HepG2 (cell line): ENCODE measurements at regions not wholly inside any gene's neighbourhood (a gene's known extent, or its start where the extent isn't known, plus 50 kb on each side); places are given as distances from the start of the nearest gene placed in this dataset.

Experiments used
- ATAC-seq: fragments of 200-7000 bp; cut with Tn5 transposase; 3 replicates; pipeline ENCODE4 v1.9.1; 2020; ENCODE audit warnings: mild to moderate bottlenecking, moderate library complexity
- BruUV-seq: library from RNA; stranded (reverse); fragments of 400-500 nt; replicated peaks from 2 replicates; lab custom pipeline; 2021; lab: Mats Ljungman, UMichigan
- CTCF ChIA-PET: fragments of 300-600 bp; formaldehyde crosslinking; extraction: SDS; loops from one replicate; lab custom pipeline; 2021; ENCODE audit warnings: low total read pairs, inconsistent platforms, low intra/inter-chr PET ratio; lab: Yijun Ruan, JAX
- POLR2A ChIA-PET: fragments of 350-600 bp; sonication (Branson Sonifier 250); formaldehyde crosslinking; loops from one replicate; lab custom pipeline; 2020; ENCODE audit warnings: antibody characterized with exemption, inconsistent platforms; lab: Yijun Ruan, JAX
- DNase-seq: peaks from one replicate; pipeline ENCODE4 v3.0.0-alpha.2; 2015; ENCODE audit warnings: low spot score
- FAIRE-seq: peaks from 3 replicates; lab custom pipeline; 2011; peaks lifted over from hg19 to GRCh38; lab: Jason Lieb, UNC
- H2AFZ ChIP-seq: one replicate; pipeline ENCODE4 v1.6.1; 2011; ENCODE audit warnings: low read length, inconsistent platforms
- H3K27ac ChIP-seq: fragments of 300-600 bp; 3 replicates; pipeline ENCODE4 v1.8.0; 2011; ENCODE audit warnings: mixed run types, mild to moderate bottlenecking, mixed read lengths, low read length, inconsistent platforms; ENCODE audit not compliant: insufficient read depth; ENCODE audit errors: extremely low read length
- H3K27me3 ChIP-seq, 2 experiments: fragments of 200-600 bp in 1 of 2; 2 replicates in 1 of 2; 3 replicates in 1 of 2; pipeline versions ENCODE4 v1.6.0 to v1.8.0; 2011; ENCODE audit warnings: low read length in 2 of 2, mild to moderate bottlenecking in 2 of 2, moderate library complexity in 2 of 2, inconsistent platforms in 1 of 2; ENCODE audit not compliant: insufficient read depth in 2 of 2, control insufficient read depth in 1 of 2
- H3K36me3 ChIP-seq, 2 experiments: fragments of 200-600 bp in 1 of 2; replicated peaks in 1 of 2; 2 replicates in 1 of 2; 3 replicates in 1 of 2; pipeline versions ENCODE4 v1.5.1 to v1.8.0; 2011; ENCODE audit warnings: low read length in 2 of 2, inconsistent platforms in 1 of 2; ENCODE audit not compliant: insufficient read depth in 2 of 2, control insufficient read depth in 1 of 2
- H3K4me1 ChIP-seq: 2 replicates; pipeline ENCODE4 v1.5.1; 2012; ENCODE audit warnings: low read length, inconsistent platforms; ENCODE audit not compliant: insufficient read depth
- H3K4me2 ChIP-seq: 2 replicates; pipeline ENCODE4 v1.6.0; 2011; ENCODE audit warnings: low read depth, low read length, inconsistent platforms
- H3K4me3 ChIP-seq, 3 experiments: fragments of 200-600 bp in 1 of 3; sonication (generic), shearing (Covaris generic) in 1 of 3; replicated peaks in 1 of 3; 2 replicates each; pipeline ENCODE4 v1.5.1; 2011 to 2016; ENCODE audit warnings: low read length in 3 of 3, inconsistent platforms in 2 of 3, low read depth in 2 of 3, mild to moderate bottlenecking in 2 of 3, control low read depth in 1 of 3, mixed read lengths in 1 of 3; ENCODE audit not compliant: insufficient read depth in 1 of 3
- H3K79me2 ChIP-seq: one replicate; pipeline ENCODE4 v1.6.1; 2011; ENCODE audit warnings: low read length, inconsistent platforms; ENCODE audit not compliant: insufficient read depth
- H3K9ac ChIP-seq: 2 replicates; pipeline ENCODE4 v1.6.0; 2011; ENCODE audit warnings: mild to moderate bottlenecking, low read depth, low read length, inconsistent platforms; ENCODE audit not compliant: insufficient read depth
- H3K9me3 ChIP-seq: 2 replicates; pipeline ENCODE4 v1.5.1; 2012; ENCODE audit warnings: mild to moderate bottlenecking, low read length
- H4K20me1 ChIP-seq: 2 replicates; pipeline ENCODE4 v1.6.0; 2011; ENCODE audit warnings: inconsistent platforms, mild to moderate bottlenecking, low read length, moderate library complexity; ENCODE audit not compliant: insufficient read depth
- BATF2 ChIP-seq: sonication (generic); formaldehyde crosslinking; IDR thresholded peaks from 2 replicates; pipeline ENCODE4 v1.8.0; 2022; ENCODE audit warnings: mild to moderate bottlenecking, missing genetic modification reagents, moderate library complexity
- CREB3 ChIP-seq: sonication (generic); formaldehyde crosslinking; IDR thresholded peaks from 2 replicates; pipeline ENCODE4 v1.5.0; 2020; ENCODE audit warnings: missing genetic modification reagents
- CTCF ChIP-seq: sonication (generic); formaldehyde crosslinking; IDR thresholded peaks from 2 replicates; pipeline ENCODE4 v1.5.0; 2020; ENCODE audit warnings: mild to moderate bottlenecking, missing genetic modification reagents, moderate library complexity
- HDAC1 ChIP-seq: sonication (generic); formaldehyde crosslinking; IDR thresholded peaks from 2 replicates; pipeline ENCODE4 v1.5.1; 2020; ENCODE audit warnings: mild to moderate bottlenecking, missing genetic modification reagents
- JUN ChIP-seq: sonication (generic); formaldehyde crosslinking; IDR thresholded peaks from 2 replicates; pipeline ENCODE4 v1.4.0; 2020; ENCODE audit warnings: mild to moderate bottlenecking, missing genetic modification reagents
- NFATC3 ChIP-seq: sonication (generic); formaldehyde crosslinking; IDR thresholded peaks from 2 replicates; pipeline ENCODE4 v1.5.1; 2020; ENCODE audit warnings: mild to moderate bottlenecking, missing genetic modification reagents
- RELA ChIP-seq: sonication (generic); formaldehyde crosslinking; IDR thresholded peaks from 2 replicates; pipeline ENCODE4 v1.4.0; 2020; ENCODE audit warnings: missing genetic modification reagents
- ZNF136 ChIP-seq: sonication (generic); formaldehyde crosslinking; IDR thresholded peaks from 2 replicates; pipeline ENCODE4 v1.8.1; 2022; ENCODE audit warnings: low read depth, mild to moderate bottlenecking, moderate library complexity, missing genetic modification reagents
- ZNF30 ChIP-seq: sonication (generic); formaldehyde crosslinking; IDR thresholded peaks from 2 replicates; pipeline ENCODE4 v1.5.0; 2020; ENCODE audit warnings: mild to moderate bottlenecking, missing genetic modification reagents
- ZNF343 ChIP-seq: sonication (generic); formaldehyde crosslinking; IDR thresholded peaks from 2 replicates; pipeline ENCODE4 v1.4.0; 2020; ENCODE audit warnings: mild to moderate bottlenecking, missing genetic modification reagents
- ZNF512B ChIP-seq: sonication (generic); formaldehyde crosslinking; IDR thresholded peaks from 2 replicates; pipeline ENCODE4 v1.5.1; 2020; ENCODE audit warnings: missing genetic modification reagents, mild to moderate bottlenecking, borderline replicate concordance
- ZNF740 ChIP-seq: sonication (generic); formaldehyde crosslinking; IDR thresholded peaks from 2 replicates; pipeline ENCODE4 v1.4.0; 2020; ENCODE audit warnings: missing genetic modification reagents
- WGBS: methylation state at CpG from one replicate; pipeline ENCODE4 v1.1.6; 2017; ENCODE audit warnings: low lambda C conversion rate; 5-methylcytosine and 5-hydroxymethylcytosine counted together
- in situ Hi-C: cut with HindIII; loops from 2 replicates; pipeline ENCODE4 v1.10.0; 2017; ENCODE audit warnings: low pct_unique_long_range_greater_than_20kb; ENCODE audit not compliant: extremely low pct_ligation_motif_present
- intact Hi-C: fragments of 100-400 bp; cut with micrococcal nuclease; formaldehyde crosslinking; loops from one replicate; pipeline ENCODE4 v1.10.0; 2022; ENCODE audit not compliant: unreplicated experiment

- TF ChIP-seq ZNF740 (no peak), NFATC3 (CRISPR knock-in tag) (no peak), HDAC1 (CRISPR knock-in tag) (no peak), ZNF30 (CRISPR knock-in tag) (no peak), JUN (no peak), ZNF136 (CRISPR knock-in tag) (no peak)
Observed at GRCh38 chr12:112559784-112560183, 141.0 kb downstream of the PTPN11 start (continued).

- Histone ChIP-seq H3K79me2 (no peaks in the 10 kb centered on the region), H3K9ac (no peak overlapping the region), H3K27ac (no peak overlapping the region), H3K4me1 (no peaks in the 10 kb centered on the region), H3K27me3 (peaks cover 0 to 6% of the 10 kb centered on the region in 2 experiments; a peak in 3 of 5 replicates), H3K9me3 (no peaks in the 10 kb centered on the region), H3K4me2 (no peak overlapping the region), H2AFZ (no peak overlapping the region), H3K4me3 (no peak overlapping the region), H4K20me1 (no peaks in the 10 kb centered on the region), H3K36me3 (no peaks in the 10 kb centered on the region)
- WGBS: 32% methylated on average over 11 of the region's 11 CpGs
- no peak for FAIRE-seq
- ChIA-PET POLR2A (no interaction called here), CTCF (no interaction called here)
- intact Hi-C loops (no loop called here), in situ Hi-C loops (no loop called here)
- BruUV-seq: no TSS peak
- ATAC-seq: no peak
- DNase-seq: no peak
- TF ChIP-seq CTCF (CRISPR knock-in tag) (peak; percentile 21; the same call in 1 of the 2 replicates), ZNF343 (no peak), CREB3 (CRISPR knock-in tag) (no peak), ZNF512B (CRISPR knock-in tag) (no peak), BATF2 (CRISPR knock-in tag) (no peak), RELA (no peak)
Observed at GRCh38 chr12:112564160-112564784, 145.5 kb downstream of the PTPN11 start.
